SH-SY5Y (cell line): ENCODE measurements at regions not wholly inside any gene's neighbourhood (a gene's known extent, or its start where the extent isn't known, plus 50 kb on each side); places are given as distances from the start of the nearest gene placed in this dataset.

Experiments
- GATA2 ChIP-seq: IDR thresholded peaks from 2 replicates; pipeline ENCODE4 v1.6.1; 2011; ENCODE audit warnings: mild to moderate bottlenecking, low read depth, low read length
- GATA3 ChIP-seq: IDR thresholded peaks from 2 replicates; pipeline ENCODE4 v1.6.1; 2011; ENCODE audit warnings: low read depth, mild to moderate bottlenecking, low read length, moderate library complexity

GRCh38 chr3:184654375-184654774, 57.5 kb downstream of the MAGEF1 start:
- TF ChIP-seq GATA2 (no peak), GATA3 (no peak)
